Activated T-cell treated with anti-CD3 and anti-CD28 coated beads for 24 hours (primary cell): ENCODE measurements at regions not wholly inside any gene's neighbourhood (a gene's known extent, or its start where the extent isn't known, plus 50 kb on each side); places are given as distances from the start of the nearest gene placed in this dataset.
"Not testable (repeated sequence)": the region's sequence is repeated elsewhere in the genome, so short reads cannot be mapped to it uniquely, and the experiment has no call there.

Experiments used
- DNase-seq: peaks from one replicate; pipeline ENCODE4 v3.0.0-alpha.2; 2020; ENCODE audit warnings: low read depth

- DNase-seq = no peak
Observed at GRCh38 chr14:22386924-22387775, 201.9 kb downstream of the DAD1 start.

- no peak for DNase-seq
Observed at GRCh38 chr14:22384974-22385526, 204.0 kb downstream of the DAD1 start.

- DNase-seq = no peak
Observed at GRCh38 chr14:22384167-22384549, 204.9 kb downstream of the DAD1 start.

- no peak for DNase-seq
Observed at GRCh38 chr14:22383515-22384166, 205.4 kb downstream of the DAD1 start.

DNA sequence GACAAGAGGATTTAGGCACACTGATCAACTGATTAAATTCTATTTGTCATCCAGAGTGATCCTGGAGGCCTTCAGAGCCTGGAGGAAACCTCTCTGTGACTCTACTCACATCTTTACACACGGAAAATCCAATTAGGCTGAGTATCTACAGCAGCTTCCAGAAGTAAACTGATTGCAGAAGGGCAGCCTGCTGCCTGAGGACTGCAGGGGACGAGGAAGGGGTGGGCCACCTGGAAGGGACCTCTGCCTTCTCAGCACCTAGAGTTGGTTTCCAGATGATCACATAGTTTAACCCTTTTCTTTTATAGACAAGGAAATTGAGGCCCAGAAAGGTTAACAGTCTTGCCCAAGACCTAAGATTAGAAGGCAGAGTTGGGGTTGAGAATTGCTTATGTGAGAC, 206.1 kb downstream of the DAD1 start:
- no peak for DNase-seq

DNA sequence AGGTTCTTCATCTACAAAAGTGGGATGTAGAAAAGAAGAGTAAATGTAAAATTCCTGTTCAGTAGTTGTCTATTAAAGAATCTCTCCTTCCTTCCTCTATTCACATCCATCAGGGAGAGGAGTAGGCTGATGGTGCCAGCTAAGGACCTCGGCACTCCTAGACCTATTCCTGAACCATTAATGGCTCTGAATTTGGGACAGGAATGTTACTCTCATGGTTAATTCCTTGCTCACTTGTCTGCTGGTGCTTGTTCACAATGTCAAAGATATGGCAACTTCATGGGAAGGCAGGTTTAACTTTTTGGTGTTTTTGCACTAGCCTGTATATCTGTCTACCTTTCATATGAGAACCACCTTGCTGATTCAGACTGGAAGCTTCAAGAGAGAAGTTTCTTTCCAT, 206.6 kb downstream of the DAD1 start:
- DNase-seq = no peak

- DNase-seq = no peak
Observed at GRCh38 chr14:22381766-22382165, 207.3 kb downstream of the DAD1 start.

GRCh38 chr14:22381408-22381760, 207.6 kb downstream of the DAD1 start:
- DNase-seq = no peak

GRCh38 chr14:22380571-22381407, 208.2 kb downstream of the DAD1 start:
- no peak for DNase-seq

DNA sequence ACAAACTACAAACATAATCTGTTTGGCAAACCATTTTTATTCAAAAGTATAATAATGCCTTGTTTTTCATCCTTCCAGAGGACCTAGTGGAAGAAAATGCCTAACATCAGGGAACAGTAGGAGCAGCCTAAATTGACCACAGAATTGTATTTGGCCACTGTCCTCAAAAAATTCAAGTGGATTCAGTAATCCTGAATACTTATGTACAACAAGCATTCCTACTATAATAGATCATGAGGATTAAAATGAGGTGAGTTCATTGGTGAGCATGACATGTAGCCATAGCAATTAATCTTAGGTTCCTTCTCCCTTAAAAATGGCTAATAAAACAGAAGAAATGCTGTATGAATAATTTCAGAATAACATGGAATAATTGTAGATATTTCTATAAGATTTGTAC, 209.3 kb downstream of the DAD1 start:
- DNase-seq = no peak

DNA sequence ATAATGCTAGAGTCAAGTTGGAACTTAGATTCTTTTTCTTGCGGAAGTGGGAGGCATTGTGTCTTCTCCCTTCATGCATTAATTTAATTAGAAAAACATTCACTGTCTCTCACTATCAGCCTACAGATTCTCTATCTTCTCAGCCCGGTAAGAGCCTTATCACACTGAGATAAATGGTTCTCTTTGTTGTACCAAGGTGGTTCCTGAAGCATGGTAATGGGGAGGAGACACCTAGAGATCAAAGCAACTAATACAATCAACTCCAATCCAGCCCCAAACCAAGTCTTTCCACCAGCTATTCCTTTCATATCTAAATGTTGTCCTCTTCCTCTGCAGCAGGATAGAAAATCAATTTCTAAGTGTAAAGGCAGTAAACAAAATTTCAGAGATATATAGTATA, 210.8 kb downstream of the DAD1 start:
- DNase-seq = no peak

DNA sequence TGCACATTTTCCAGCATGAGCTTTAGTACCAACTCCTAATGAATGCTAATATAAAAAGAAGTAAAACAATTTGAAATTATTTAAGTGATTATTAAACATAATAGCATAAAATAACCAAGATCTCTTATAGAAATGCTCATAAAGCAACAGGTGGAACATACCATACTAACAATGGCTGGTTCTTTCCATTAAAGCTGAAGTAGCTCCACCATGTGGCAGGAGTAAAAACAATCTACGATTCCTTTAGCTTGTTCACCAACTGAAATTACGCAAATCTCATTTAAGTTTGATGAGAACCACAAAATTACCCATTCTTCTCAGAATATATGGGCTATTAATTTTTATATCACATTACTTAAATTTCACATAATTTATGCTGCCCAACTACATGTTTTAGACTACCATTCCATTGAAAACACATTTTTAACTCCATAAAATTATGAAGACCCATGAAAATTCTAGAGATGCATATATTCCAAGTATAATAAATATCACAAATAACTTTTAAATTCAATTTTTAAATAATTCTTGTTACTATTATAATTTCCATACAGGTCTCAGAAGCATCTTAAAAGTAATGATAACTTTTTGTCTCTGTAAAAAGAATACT, 213.6 kb downstream of the DAD1 start:
- no peak for DNase-seq

GRCh38 chr14:22370084-22370847, 218.8 kb downstream of the DAD1 start:
- no peak for DNase-seq

GRCh38 chr14:22358726-22359125, 230.3 kb downstream of the DAD1 start:
- DNase-seq = no peak

DNA sequence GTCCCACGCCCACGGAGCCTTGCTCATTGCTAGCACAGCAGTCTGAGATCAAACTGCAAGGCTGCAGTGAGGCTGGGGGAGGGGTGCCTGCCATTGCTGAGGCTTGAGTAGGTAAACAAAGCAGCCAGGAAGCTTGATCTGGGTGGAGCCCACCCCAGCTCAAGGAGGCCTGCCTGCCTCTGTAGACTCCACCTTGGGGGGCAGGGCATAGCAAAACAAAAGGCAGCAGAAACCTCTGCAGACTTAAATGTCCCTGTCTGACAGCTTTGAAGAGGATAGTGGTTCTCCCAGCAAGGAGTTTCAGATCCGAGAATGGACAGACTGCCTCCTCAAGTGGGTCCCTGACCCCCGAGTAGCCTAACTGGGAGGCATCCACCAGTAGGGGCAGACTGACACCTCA, 239.7 kb downstream of the DAD1 start:
- DNase-seq = not testable (repeated sequence)

DNA sequence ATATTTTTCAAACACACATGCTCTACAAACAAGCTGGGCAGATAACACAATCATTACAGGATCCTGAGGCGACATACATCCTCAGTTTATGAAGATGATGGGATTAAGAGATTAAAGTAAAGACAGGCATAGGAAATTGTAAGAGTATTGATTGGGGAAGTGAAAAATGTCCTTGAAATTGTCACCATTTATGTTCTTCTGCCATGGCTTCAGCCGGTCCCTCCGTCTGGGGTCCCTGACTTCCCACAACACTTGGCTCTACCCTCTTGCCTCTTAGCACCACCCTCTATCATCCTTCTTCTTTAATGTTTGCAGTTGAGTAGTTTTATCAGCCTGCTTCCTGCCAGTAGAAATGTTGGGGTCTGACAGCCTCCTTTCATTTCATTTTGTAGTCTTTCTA, 244.4 kb downstream of the DAD1 start:
- DNase-seq = no peak

- not testable (repeated sequence) for DNase-seq
Observed at GRCh38 chr14:22344209-22344608, 244.8 kb downstream of the DAD1 start.

- DNase-seq = no peak
Observed at GRCh38 chr14:22341049-22341448, 248.0 kb downstream of the DAD1 start.

DNA sequence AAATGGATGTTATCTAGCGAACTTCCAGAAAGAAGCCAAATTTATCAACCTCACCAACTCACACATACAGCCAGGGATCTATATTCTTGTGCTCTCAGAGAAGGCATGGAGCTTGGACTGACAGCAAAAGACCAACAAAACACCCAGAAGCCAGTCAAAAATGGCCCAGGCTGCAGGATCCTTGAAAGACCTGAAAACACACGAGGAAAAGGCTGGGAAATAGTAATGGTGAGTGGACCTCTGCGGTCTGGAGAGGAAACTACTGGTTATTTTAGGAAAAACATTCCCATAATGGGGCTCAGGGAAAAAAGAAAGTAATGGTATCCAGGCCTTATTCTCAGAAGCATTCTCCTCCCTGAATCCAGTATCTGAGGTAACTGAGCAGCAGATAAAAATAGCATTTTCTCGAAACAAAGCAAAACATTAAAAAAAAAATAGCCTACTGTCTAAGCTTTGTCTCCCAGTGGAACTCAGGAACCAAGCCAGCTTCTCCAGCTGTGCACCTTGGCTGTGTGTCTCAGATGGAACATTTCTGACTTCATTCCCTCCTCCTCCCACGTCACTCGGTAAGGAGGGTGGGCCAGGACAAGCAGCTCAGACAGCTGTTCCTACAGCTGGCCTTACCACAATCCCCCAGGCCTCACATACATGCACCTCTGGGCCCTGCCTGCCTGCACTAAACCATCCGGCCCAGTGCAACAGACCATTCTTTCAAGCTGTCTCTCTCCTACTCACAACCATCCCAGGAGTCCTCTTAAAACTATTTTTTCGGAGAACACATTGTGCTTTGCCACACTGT, 249.9 kb downstream of the DAD1 start:
- DNase-seq = no peak

DNA sequence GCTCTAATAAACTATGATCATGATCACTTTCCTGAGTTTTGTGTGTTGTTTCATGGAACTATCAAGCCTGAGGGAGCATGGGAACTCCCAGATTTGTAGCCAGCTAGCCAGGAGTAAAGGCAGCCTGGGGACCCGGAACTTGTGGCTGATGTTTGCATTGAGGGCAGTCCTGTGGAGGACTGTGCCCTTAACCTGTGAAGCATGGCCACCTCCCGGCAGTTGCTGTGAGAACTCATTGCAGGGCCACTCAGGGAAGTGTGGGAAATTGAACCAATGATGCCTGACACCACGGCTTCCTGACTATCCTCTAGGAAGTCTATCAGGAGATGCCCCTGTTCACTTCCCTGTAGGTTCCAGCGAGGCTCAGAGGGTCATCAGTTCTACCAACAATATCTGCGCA, 250.6 kb downstream of the DAD1 start:
- DNase-seq = no peak

DNA sequence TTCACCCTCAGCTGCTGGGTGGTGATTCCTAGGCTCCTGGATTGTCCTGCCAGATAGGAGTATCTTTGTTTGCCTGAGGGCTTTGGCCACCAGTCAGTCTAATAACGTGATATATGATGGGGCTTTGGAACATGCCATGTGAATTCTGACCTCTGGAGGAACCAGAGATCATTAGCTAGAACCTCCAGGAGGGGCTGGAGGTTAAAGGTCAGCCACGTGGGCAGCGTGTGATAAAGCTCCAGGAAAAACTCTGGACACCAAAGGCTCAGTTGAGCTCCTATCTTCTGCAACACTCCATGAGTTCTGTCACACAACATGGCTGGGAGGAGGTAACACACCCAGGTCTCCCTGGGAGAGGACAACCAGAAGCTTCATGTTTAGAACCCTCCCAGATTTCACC, 251.1 kb downstream of the DAD1 start:
- DNase-seq = no peak
